Loucy (cell line): ENCODE measurements at regions not wholly inside any gene's neighbourhood (a gene's known extent, or its start where the extent isn't known, plus 50 kb on each side); places are given as distances from the start of the nearest gene placed in this dataset.

Experiments
- EZH2phosphoT487 ChIP-seq: fragments of 200-600 bp; IDR thresholded peaks from 2 replicates; pipeline ENCODE4 v1.6.1; 2018; ENCODE audit warnings: antibody characterized with exemption, mild to moderate bottlenecking, moderate library complexity, borderline replicate concordance
- TF ChIP-seq, protein P1 (sequence below): fragments of 200-600 bp; sonication (generic); conservative IDR thresholded peaks from 2 replicates; pipeline ENCODE4 v1.5.1; 2014; ENCODE audit warnings: mild to moderate bottlenecking, antibody characterized with exemption, low read length

DNA sequence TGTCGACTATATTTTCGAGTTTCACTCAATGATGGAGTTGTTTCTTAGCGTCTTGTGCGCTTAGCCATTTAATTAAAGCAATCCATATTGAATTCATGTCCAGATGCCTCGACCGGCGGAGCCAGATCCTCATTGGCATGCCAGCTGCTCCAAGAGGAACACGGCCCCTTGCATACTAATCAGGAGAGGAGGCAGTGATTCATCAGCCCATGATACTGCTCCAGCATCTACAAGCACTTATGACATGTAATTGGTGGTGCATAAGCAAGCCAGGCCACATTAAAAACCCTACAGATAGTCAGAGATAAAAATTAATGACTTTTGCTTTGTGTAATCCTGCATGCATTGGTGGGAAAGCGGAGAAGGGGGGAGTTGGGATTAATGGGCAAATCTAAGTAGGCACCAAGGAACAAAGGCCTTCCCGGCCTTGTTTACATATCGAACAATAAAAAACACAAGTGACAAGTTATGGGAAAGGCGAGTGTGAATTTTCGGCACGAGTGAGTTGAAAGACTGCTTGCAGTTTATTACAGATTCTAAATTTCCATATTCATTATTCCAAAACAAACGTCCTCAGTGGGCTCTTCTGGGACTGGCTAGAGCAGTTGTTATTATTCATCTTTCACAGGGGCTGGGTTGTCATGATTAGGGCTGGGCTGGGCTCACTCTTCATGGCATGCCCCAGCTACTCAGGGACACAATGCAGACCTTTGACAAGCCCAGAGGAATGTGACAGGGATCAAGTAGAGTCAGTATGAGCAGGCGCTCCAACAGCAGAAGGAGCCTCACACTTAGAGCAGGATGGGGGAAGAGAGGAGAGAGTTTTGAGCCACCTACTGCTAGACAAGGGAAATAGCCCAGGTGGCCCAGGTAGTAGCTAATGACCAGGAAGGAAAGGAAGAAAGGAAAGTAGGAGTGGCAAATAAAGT, 281.7 kb upstream of the ZFHX3 start:
- TF ChIP-seq, protein P1, sequence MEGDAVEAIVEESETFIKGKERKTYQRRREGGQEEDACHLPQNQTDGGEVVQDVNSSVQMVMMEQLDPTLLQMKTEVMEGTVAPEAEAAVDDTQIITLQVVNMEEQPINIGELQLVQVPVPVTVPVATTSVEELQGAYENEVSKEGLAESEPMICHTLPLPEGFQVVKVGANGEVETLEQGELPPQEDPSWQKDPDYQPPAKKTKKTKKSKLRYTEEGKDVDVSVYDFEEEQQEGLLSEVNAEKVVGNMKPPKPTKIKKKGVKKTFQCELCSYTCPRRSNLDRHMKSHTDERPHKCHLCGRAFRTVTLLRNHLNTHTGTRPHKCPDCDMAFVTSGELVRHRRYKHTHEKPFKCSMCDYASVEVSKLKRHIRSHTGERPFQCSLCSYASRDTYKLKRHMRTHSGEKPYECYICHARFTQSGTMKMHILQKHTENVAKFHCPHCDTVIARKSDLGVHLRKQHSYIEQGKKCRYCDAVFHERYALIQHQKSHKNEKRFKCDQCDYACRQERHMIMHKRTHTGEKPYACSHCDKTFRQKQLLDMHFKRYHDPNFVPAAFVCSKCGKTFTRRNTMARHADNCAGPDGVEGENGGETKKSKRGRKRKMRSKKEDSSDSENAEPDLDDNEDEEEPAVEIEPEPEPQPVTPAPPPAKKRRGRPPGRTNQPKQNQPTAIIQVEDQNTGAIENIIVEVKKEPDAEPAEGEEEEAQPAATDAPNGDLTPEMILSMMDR, result peak; percentile 19; the same call in 1 of the 2 replicates
- TF ChIP-seq EZH2phosphoT487, result no peak
